NCI-H1417 (cell line): ENCODE measurements at regions not wholly inside any gene's neighbourhood (a gene's known extent, or its start where the extent isn't known, plus 50 kb on each side); places are given as distances from the start of the nearest gene placed in this dataset.

ENCODE experiments used
- DNase-seq, 3 experiments: peaks; one replicate each; lab custom pipeline; 2025; lab: John Stamatoyannopoulos, UW

GRCh38 chr2:64317707-64318475 lies 136.1 kb upstream of the LGALSL start:
- DNase-seq = no peak

DNA sequence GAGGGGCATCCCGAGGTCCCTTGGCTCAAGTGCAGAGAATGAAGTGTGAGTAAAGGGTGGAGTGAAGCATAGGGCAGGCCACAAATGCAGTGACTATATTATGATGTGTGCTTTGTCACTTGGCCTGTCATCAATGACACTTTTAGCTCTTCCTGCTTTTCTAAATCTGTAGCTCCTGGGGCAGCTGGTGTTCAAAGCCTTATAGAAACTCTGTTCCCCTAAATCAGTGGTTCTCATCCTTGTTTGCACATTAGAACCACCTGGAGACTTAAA lies 135.6 kb upstream of the LGALSL start:
- DNase-seq = no peak

- DNase-seq = peak in 2 of 3 experiments; percentile 20 to 42
These were observed 134.1 kb upstream of the LGALSL start for GRCh38 chr2:64319896-64320295.

DNA sequence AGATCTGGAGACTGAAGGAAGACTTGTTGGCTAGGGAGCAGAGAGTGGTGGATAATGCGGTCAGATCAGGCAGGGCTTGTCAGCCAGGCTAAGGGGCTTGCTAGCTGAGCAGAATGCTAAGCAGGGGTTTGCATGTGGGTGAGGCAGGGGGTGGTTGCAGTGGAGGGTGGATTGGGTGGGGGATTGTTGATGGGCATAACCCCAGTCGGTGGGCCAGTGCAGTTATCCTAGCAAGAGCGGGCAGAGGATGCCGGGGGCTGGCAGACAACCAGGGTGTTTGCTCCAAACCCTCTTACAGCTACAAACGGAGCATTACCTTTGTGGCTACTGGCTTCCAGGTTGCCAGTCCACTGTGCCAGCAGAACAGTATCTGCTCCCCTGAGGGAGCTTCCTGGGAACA lies 131.5 kb upstream of the LGALSL start:
- no peak for DNase-seq

- no peak for DNase-seq
These were observed 130.8 kb upstream of the LGALSL start for GRCh38 chr2:64323197-64323596.

DNA sequence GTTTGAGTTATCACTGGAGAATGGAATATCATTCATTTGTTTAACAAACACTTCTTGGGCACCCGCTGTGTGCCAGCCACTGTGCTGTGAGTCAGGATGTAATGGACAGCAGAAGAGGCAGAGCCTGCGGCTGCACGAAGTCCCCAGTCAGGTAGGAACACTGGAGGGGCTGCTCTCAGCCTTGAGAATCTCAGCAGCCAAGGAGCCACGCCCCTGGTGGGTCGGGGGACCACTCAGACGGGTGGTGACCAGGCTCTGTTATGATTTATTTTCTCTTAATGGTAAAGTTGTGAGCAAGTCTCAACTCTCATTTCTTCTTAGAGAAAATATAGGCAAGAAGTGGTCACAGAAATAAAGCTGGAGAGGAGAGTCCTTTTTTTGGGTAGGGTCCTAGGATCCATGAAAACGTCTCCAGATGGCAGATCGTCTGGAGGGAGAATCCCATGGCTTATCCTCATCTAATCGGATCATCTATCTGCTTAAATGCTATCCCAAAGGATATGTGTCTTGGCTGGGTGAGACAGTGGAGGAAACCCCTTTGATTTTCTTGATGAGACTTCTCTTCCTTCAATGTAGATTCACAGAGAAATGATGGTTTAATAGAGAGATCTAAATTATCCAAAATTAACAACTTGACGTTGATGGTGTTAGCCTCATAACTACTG lies 129.1 kb upstream of the LGALSL start:
- DNase-seq = peak in 1 of 3 experiments; percentile 7

DNA sequence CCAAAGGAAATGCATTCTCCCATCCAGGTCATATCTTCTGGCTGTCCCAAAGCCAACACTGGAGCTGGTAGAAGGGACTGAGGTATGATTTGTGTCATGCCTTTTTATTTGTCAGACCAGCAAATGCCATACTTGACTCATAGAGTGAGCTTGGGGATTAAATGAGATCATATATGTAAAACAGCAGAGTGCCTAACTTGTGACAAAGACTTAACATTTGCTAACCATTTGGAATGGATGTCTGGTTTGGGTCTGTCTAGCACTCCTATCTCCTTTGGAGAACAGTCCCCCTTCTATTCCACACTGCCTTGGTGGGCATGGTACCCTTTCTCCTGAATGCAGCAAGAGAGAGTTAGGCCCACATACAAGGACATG lies 128.5 kb upstream of the LGALSL start:
- DNase-seq = no peak

- no peak for DNase-seq
These were observed 127.9 kb upstream of the LGALSL start for GRCh38 chr2:64325852-64326577.

- no peak for DNase-seq
These were observed 127.3 kb upstream of the LGALSL start for GRCh38 chr2:64326578-64327050.

DNA sequence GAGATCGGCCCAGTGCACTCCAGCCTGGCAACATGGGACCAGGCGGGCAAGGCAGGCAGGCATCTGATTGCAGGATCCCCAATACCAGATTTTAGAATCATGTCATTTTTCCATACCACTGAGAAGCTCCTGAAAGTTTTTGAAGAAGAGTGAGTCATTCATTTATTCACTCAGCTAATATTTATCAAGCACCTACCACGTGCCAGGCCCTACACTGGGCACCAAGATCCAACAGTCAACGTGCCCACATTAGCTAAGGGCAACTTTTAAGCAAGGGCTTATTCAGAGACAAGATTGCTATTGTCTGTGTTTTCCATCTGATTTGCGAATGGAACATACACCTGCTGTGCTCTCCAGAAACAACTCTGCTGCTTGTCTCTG lies 126.8 kb upstream of the LGALSL start:
- DNase-seq = no peak

GRCh38 chr2:64327510-64328414 lies 126.2 kb upstream of the LGALSL start:
- peak; percentile 24 to 90 (median 76) for DNase-seq

DNA sequence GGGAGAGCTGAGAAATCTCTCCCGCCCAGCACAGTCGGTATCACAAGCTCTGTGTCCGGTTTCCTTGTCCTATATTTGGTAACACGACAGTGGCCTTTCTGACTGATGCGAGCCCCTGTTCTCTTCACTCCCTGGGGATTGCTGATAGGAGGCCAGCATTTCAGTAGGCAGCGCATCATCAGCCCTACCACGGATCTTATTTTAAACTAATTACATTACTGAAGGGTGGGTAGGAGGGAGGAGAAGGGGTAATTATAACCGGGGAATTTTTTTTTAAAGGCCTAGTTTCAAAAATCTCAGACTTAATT lies 125.6 kb upstream of the LGALSL start:
- DNase-seq = no peak

GRCh38 chr2:64328756-64329155 lies 125.2 kb upstream of the LGALSL start:
- peak in 2 of 3 experiments; percentile 29 to 57 for DNase-seq

DNA sequence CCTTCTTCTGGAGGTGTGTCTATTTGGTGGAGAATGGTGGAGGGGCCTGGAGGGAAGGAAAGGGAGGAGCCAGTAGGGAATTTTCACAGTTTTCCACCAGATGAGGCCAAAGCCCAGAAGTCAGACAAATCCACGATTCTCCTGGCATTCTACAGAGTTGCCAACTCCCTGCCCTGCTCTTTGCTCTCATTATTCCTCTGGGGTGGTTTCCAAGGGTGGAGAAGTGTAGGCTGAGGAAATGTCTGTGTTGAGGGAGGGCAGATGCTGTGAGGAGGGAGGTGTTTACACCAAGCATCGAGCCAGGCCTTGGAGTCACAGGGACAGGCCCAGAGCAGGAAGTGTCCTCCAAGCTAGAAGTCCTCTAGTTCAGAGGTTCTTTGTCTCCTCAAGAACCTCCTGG lies 124.1 kb upstream of the LGALSL start:
- peak in 2 of 3 experiments; percentile 18 to 50 for DNase-seq

- peak in 2 of 3 experiments; percentile 94 to 98 for DNase-seq
These were observed 123.5 kb upstream of the LGALSL start for GRCh38 chr2:64330281-64331113.

DNA sequence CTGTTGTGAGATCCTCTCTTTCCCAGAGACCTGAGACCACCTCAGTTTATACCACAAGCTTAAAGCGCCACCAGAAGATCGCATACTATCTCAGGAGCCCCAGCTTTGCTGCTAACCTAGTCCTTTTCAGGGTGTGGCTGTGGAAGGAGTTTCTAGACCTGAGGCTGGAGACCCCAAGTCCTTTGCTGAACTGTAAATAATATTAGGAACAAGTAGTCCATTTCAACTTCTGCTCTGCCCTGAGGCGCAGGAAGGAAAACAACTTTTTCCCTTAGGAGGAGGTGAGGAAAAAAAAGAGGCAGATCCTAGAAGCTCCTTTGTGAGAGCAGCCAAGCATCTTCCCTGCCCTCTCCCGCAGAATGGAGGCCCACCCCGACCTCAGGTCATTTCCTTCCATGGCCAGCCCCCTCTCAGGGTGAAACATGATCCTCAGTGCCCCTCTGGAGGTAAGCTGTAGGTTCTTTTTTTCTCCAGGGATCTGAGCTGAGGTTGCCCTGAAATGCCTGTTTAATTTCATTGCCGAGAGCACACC lies 122.8 kb upstream of the LGALSL start:
- peak in 1 of 3 experiments; percentile 96 for DNase-seq

- DNase-seq = peak in 1 of 3 experiments; percentile 96
These were observed 121.9 kb upstream of the LGALSL start for GRCh38 chr2:64331849-64332699.

GRCh38 chr2:64336171-64336570 lies 117.8 kb upstream of the LGALSL start:
- no peak for DNase-seq

- no peak for DNase-seq
These were observed 116.6 kb upstream of the LGALSL start for GRCh38 chr2:64337314-64337713.

DNA sequence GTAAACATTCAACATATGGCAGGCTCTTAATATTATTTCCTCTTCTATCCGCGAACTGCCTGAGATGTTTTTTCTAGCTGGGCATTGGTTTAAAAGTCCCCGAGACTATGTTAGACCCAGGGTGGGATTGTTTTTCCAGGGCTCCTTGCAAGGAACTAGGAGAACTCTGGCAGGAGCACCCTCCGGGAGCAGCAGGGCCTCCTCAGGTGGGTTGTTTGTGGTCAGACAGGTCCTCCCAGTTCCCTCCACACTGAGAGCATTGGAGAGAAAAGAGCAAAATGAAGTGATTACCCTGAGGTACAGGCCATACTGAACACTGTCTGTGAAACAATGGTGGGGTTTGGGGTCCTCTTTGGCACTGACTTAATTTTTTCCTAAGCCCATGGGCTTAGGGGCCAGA lies 115.9 kb upstream of the LGALSL start:
- no peak for DNase-seq
